ENCODE measurements at regions not wholly inside any gene's neighbourhood (a gene's known extent, or its start where the extent isn't known, plus 50 kb on each side); places are given as distances from the start of the nearest gene placed in this dataset.

DNA sequence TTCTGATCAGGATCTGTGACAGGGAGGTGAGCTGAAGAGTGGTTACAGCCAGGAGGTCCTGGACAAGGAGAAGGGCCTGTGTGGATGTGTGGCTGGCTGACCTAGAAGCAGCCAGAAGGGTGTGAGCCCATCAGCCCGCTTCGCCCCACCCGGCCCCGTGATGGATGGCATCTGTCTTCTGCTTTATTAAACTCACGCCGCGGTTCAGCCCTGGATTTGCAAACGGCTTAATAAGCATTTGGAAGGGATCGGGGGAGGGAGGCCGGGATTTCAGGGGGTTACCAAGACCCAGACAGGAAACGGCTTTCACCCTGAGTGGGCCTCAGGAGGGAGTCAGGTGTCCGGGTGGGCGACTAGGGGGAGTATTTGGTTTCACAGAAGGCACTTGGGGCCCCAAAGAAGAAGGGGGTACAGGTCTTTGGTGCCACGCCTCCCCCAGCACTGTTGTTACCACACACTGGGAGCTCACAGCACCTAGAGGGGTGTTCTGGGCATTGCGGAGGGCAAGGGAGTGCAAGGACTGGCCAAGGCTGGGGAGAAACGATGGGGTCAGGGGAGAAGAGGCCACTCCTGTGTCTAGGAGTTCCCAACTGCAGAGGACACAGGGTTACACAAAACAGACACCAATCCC, 53.8 kb upstream of the FOXP4 start:
- no peaks in the 10 kb centered on the region for H3K27me3 ChIP-seq (ENCODE audit: insufficient read depth, low read length)
- CTCF ChIA-PET: no interaction called here
- no peaks in the 10 kb centered on the region for H4K20me1 ChIP-seq (ENCODE audit: insufficient read depth)
- ATAC-seq: no peak
- H3K4me2 ChIP-seq (ENCODE audit: low read length): no peak overlapping the region
- DNase-seq (ENCODE audit: low read depth, low spot score): no peak
- no peak overlapping the region for H2AFZ ChIP-seq (ENCODE audit: low read depth, low read length, poor library complexity, severe bottlenecking)
- H3K36me3 ChIP-seq (ENCODE audit: control insufficient read depth in 1 of 2, insufficient read depth in 2 of 2, low read length in 2 of 2): no peaks in the 10 kb centered on the region
- no TSS peak for BruUV-seq (replicated peaks)
- no peak for TF ChIP-seq POLR2AphosphoS5 (IDR thresholded peaks at IDR 0.05; ENCODE audit: low read depth, low read length)
- no peak for TF ChIP-seq ELF1 (IDR thresholded peaks at IDR 0.05; ENCODE audit: borderline replicate concordance, low read depth)
- no peak for TF ChIP-seq JUND (IDR thresholded peaks at IDR 0.05)
- no peak for TF ChIP-seq SRF (IDR thresholded peaks at IDR 0.05; ENCODE audit: low read depth)
- TF ChIP-seq, protein P1, sequence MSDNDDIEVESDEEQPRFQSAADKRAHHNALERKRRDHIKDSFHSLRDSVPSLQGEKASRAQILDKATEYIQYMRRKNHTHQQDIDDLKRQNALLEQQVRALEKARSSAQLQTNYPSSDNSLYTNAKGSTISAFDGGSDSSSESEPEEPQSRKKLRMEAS (IDR thresholded peaks at IDR 0.05): no peak
- no peak for TF ChIP-seq ZBTB33 (IDR thresholded peaks at IDR 0.05; ENCODE audit: extremely low read depth, insufficient replicate concordance, low read length)
- no peak for TF ChIP-seq ZFX (IDR thresholded peaks at IDR 0.05)
- TF ChIP-seq EGR1 (IDR thresholded peaks at IDR 0.05; ENCODE audit: low read depth): no peak
- H3K9me2 ChIP-seq (ENCODE audit: insufficient read depth): no peaks in the 10 kb centered on the region
- H3K4me1 ChIP-seq (ENCODE audit: control insufficient read depth in 1 of 2, insufficient read depth in 2 of 2, low read length in 2 of 2): peaks cover 0 to 6% of the 10 kb centered on the region in 2 experiments; a peak in 1 of 4 replicates
- no peak overlapping the region for H3K4me3 ChIP-seq (replicated peaks in 1 of 2; ENCODE audit: low read depth in 1 of 2, low read length in 2 of 2)
- intact Hi-C loops (cut with micrococcal nuclease): no loop called here
- H3K9ac ChIP-seq (ENCODE audit: low read length): no peak overlapping the region
- no peaks in the 10 kb centered on the region for H3K79me2 ChIP-seq (ENCODE audit: insufficient read depth, low read length)
- RAD21 ChIA-PET (ENCODE audit: low non-redundant PET in 1 of 2, low total read pairs in 2 of 2, uncharacterized antibody in 2 of 2, unreplicated experiment in 2 of 2): no interaction called here
- no peaks in the 10 kb centered on the region for H3K9me3 ChIP-seq (ENCODE audit: control insufficient read depth in 1 of 2, insufficient read depth in 1 of 2, low read depth in 1 of 2, low read length in 2 of 2)
- no peak overlapping the region for H3K27ac ChIP-seq (ENCODE audit: low read depth, low read length)
- POLR2A ChIA-PET: no interaction called here

Data from HCT116 (cell line).